ENCODE measurements at regions not wholly inside any gene's neighbourhood (a gene's known extent, or its start where the extent isn't known, plus 50 kb on each side); places are given as distances from the start of the nearest gene placed in this dataset.

GRCh38 chr5:106094204-106094607 lies 1576.5 kb downstream of the EFNA5 start:
- no peaks in the 10 kb centered on the region for H3K4me1 ChIP-seq (ENCODE audit: control insufficient read depth in 1 of 2, insufficient read depth in 2 of 2, low read length in 2 of 2)
- no peak overlapping the region for H3K4me2 ChIP-seq (ENCODE audit: low read length)
- BruUV-seq (replicated peaks) = no TSS peak
- ATAC-seq = no peak
- no peak overlapping the region for H2AFZ ChIP-seq (ENCODE audit: low read depth, low read length, poor library complexity, severe bottlenecking)
- CTCF ChIA-PET = no interaction called here
- no peaks in the 10 kb centered on the region for H4K20me1 ChIP-seq (ENCODE audit: insufficient read depth)
- DNase-seq (ENCODE audit: low read depth, low spot score) = no peak
- POLR2A ChIA-PET = no interaction called here
- H3K9me2 ChIP-seq (ENCODE audit: insufficient read depth) = no peaks in the 10 kb centered on the region
- no peaks in the 10 kb centered on the region for H3K9me3 ChIP-seq (ENCODE audit: control insufficient read depth in 1 of 2, insufficient read depth in 1 of 2, low read depth in 1 of 2, low read length in 2 of 2)
- no peak overlapping the region for H3K4me3 ChIP-seq (replicated peaks in 1 of 2; ENCODE audit: low read depth in 1 of 2, low read length in 2 of 2)
- no peaks in the 10 kb centered on the region for H3K27me3 ChIP-seq (ENCODE audit: insufficient read depth, low read length)
- RAD21 ChIA-PET (ENCODE audit: low non-redundant PET in 1 of 2, low total read pairs in 2 of 2, uncharacterized antibody in 2 of 2, unreplicated experiment in 2 of 2) = no interaction called here
- intact Hi-C loops (cut with micrococcal nuclease) = no loop called here
- no peaks in the 10 kb centered on the region for H3K36me3 ChIP-seq (ENCODE audit: control insufficient read depth in 1 of 2, insufficient read depth in 2 of 2, low read length in 2 of 2)
- no peak for TF ChIP-seq POLR2AphosphoS5 (IDR thresholded peaks at IDR 0.05; ENCODE audit: low read depth, low read length)
- TF ChIP-seq JUND (IDR thresholded peaks at IDR 0.05) = no peak
- no peak for TF ChIP-seq MAX (IDR thresholded peaks at IDR 0.05)
- no peak for TF ChIP-seq TCF7L2 (IDR thresholded peaks at IDR 0.05; ENCODE audit: borderline replicate concordance, extremely low read depth, insufficient read depth, insufficient read length)
- no peak for TF ChIP-seq ZNF274 (IDR thresholded peaks at IDR 0.05; ENCODE audit: low read depth, low read length)
- no peak overlapping the region for H3K9ac ChIP-seq (ENCODE audit: low read length)
- no peak overlapping the region for H3K27ac ChIP-seq (ENCODE audit: low read depth, low read length)
- no peaks in the 10 kb centered on the region for H3K79me2 ChIP-seq (ENCODE audit: insufficient read depth, low read length)

GRCh38 chr5:106093134-106093533 lies 1577.6 kb downstream of the EFNA5 start:
- intact Hi-C loops (cut with micrococcal nuclease) = no loop called here
- H2AFZ ChIP-seq (ENCODE audit: low read depth, low read length, poor library complexity, severe bottlenecking) = no peak overlapping the region
- ChIA-PET CTCF (no interaction called here), POLR2A (no interaction called here), RAD21 (ENCODE audit: low non-redundant PET in 1 of 2, low total read pairs in 2 of 2, uncharacterized antibody in 2 of 2, unreplicated experiment in 2 of 2) (no interaction called here)
- H3K9me2 ChIP-seq (ENCODE audit: insufficient read depth) = no peaks in the 10 kb centered on the region
- H3K36me3 ChIP-seq (ENCODE audit: control insufficient read depth in 1 of 2, insufficient read depth in 2 of 2, low read length in 2 of 2) = no peaks in the 10 kb centered on the region
- DNase-seq (ENCODE audit: low read depth, low spot score) = no peak
- H3K4me2 ChIP-seq (ENCODE audit: low read length) = no peak overlapping the region
- no peaks in the 10 kb centered on the region for H4K20me1 ChIP-seq (ENCODE audit: insufficient read depth)
- no peak for ATAC-seq
- no TSS peak for BruUV-seq (replicated peaks)
- no peaks in the 10 kb centered on the region for H3K79me2 ChIP-seq (ENCODE audit: insufficient read depth, low read length)
- H3K4me1 ChIP-seq (ENCODE audit: control insufficient read depth in 1 of 2, insufficient read depth in 2 of 2, low read length in 2 of 2) = no peaks in the 10 kb centered on the region
- TF ChIP-seq ATF3 (IDR thresholded peaks at IDR 0.05) = no peak
- TF ChIP-seq EGR1 (IDR thresholded peaks at IDR 0.05; ENCODE audit: low read depth) = no peak
- TF ChIP-seq ELF1 (IDR thresholded peaks at IDR 0.05; ENCODE audit: borderline replicate concordance, low read depth) = no peak
- TF ChIP-seq POLR2A (IDR thresholded peaks at IDR 0.05; ENCODE audit: borderline replicate concordance, extremely low read depth, insufficient read depth, insufficient read length) = no peak
- no peak for TF ChIP-seq TCF7L2 (IDR thresholded peaks at IDR 0.05; ENCODE audit: borderline replicate concordance, extremely low read depth, insufficient read depth, insufficient read length)
- TF ChIP-seq EZH2phosphoT487 (IDR thresholded peaks at IDR 0.05; ENCODE audit: borderline replicate concordance) = no peak
- no peak for TF ChIP-seq YY1 (IDR thresholded peaks at IDR 0.05; ENCODE audit: extremely low read depth, insufficient replicate concordance, low read depth, low read length)
- TF ChIP-seq EZH2 (IDR thresholded peaks at IDR 0.05) = no peak
- no peak for TF ChIP-seq RAD21 (IDR thresholded peaks at IDR 0.05; ENCODE audit: low read depth)
- no peak for TF ChIP-seq CTCF (IDR thresholded peaks at IDR 0.05 in 2 of 3, conservative IDR thresholded peaks at IDR 0.05 in 1 of 3; ENCODE audit: borderline replicate concordance in 1 of 3, insufficient read depth in 1 of 3, low read depth in 2 of 3, low read length in 2 of 3)
- no peak for TF ChIP-seq MAX (IDR thresholded peaks at IDR 0.05)
- TF ChIP-seq ZNF274 (IDR thresholded peaks at IDR 0.05; ENCODE audit: low read depth, low read length) = no peak
- no peaks in the 10 kb centered on the region for H3K27me3 ChIP-seq (ENCODE audit: insufficient read depth, low read length)
- H3K4me3 ChIP-seq (replicated peaks in 1 of 2; ENCODE audit: low read depth in 1 of 2, low read length in 2 of 2) = no peak overlapping the region
- H3K9me3 ChIP-seq (ENCODE audit: control insufficient read depth in 1 of 2, insufficient read depth in 1 of 2, low read depth in 1 of 2, low read length in 2 of 2) = no peaks in the 10 kb centered on the region
- no peak overlapping the region for H3K27ac ChIP-seq (ENCODE audit: low read depth, low read length)
- no peak overlapping the region for H3K9ac ChIP-seq (ENCODE audit: low read length)

All from HCT116 (cell line).